Activated CD8-positive, alpha-beta T cell treated with anti-CD3 and anti-CD28 coated beads for 36 hours (primary cell): ENCODE measurements at regions not wholly inside any gene's neighbourhood (a gene's known extent, or its start where the extent isn't known, plus 50 kb on each side); places are given as distances from the start of the nearest gene placed in this dataset.

Experiments used
- ATAC-seq: fragments of 200-7000 bp; cut with Tn5 transposase; one replicate; pipeline ENCODE4 v1.10.0; 2021; ENCODE audit warnings: mild to moderate bottlenecking, moderate library complexity
- CTCF ChIA-PET: fragments of 350-600 bp; sonication (Branson Sonifier 250); formaldehyde crosslinking; loops from one replicate; lab custom pipeline; 2021; ENCODE audit warnings: antibody characterized with exemption; lab: Charles Lee
- POLR2A ChIA-PET: fragments of 350-600 bp; sonication (Branson Sonifier 250); formaldehyde crosslinking; loops from one replicate; lab custom pipeline; 2021; ENCODE audit warnings: antibody characterized with exemption; lab: Charles Lee
- DNase-seq: peaks from one replicate; pipeline ENCODE4 v3.0.0-alpha.2; 2020
- H3K27ac Mint-ChIP-seq: one replicate; pipeline ENCODE4 v1.8.0; 2021; ENCODE audit warnings: mild to moderate bottlenecking, mixed read lengths
- H3K27me3 Mint-ChIP-seq: one replicate; pipeline ENCODE4 v1.8.0; 2021; ENCODE audit warnings: mixed read lengths
- H3K36me3 Mint-ChIP-seq: one replicate; pipeline ENCODE4 v1.8.0; 2021; ENCODE audit warnings: low read depth, mixed read lengths
- H3K4me1 Mint-ChIP-seq: one replicate; pipeline ENCODE4 v1.8.0; 2021; ENCODE audit warnings: low read depth, mixed read lengths
- H3K4me3 Mint-ChIP-seq: one replicate; pipeline ENCODE4 v1.8.0; 2021; ENCODE audit warnings: mild to moderate bottlenecking, moderate library complexity, mixed read lengths
- H3K9me3 Mint-ChIP-seq: one replicate; pipeline ENCODE4 v1.8.0; 2021; ENCODE audit warnings: mixed read lengths
- intact Hi-C: fragments of 100-400 bp; cut with micrococcal nuclease; formaldehyde crosslinking; loops from one replicate; pipeline ENCODE4 v1.10.0; 2022
- TF ChIP-seq, protein P1 (sequence below): fragments of 200-600 bp; IDR thresholded peaks from one replicate; pipeline ENCODE4 v1.8.0; 2022; ENCODE audit warnings: antibody characterized with exemption, mild to moderate bottlenecking

DNA sequence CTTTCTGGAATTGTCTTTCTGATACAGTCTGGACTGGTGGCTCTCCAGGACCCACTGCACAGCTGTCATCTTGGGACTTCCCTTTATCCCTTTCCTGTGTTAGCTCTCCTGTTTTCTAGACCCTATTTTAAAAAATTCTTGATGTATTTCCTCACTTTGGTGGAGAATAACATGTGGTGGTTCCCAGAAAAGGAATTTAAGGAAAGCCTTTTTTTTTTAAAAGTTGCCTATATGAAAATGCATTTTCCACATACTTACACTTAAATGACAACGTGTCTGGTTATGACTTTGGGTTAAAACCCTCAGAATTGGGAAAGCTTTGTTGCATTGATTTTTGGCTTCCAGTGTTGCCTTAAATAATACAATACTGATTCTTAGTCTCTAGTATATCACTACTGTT lies 400.7 kb downstream of the TMEM135 start:
- intact Hi-C loops, result no loop called here
- Mint-ChIP-seq H3K36me3 (no peaks in the 10 kb centered on the region), H3K27me3 (peaks cover 3% of the 10 kb centered on the region), H3K9me3 (no peaks in the 10 kb centered on the region), H3K4me1 (no peaks in the 10 kb centered on the region), H3K27ac (no peak overlapping the region), H3K4me3 (no peak overlapping the region)
- DNase-seq, result no peak
- TF ChIP-seq, protein P1, sequence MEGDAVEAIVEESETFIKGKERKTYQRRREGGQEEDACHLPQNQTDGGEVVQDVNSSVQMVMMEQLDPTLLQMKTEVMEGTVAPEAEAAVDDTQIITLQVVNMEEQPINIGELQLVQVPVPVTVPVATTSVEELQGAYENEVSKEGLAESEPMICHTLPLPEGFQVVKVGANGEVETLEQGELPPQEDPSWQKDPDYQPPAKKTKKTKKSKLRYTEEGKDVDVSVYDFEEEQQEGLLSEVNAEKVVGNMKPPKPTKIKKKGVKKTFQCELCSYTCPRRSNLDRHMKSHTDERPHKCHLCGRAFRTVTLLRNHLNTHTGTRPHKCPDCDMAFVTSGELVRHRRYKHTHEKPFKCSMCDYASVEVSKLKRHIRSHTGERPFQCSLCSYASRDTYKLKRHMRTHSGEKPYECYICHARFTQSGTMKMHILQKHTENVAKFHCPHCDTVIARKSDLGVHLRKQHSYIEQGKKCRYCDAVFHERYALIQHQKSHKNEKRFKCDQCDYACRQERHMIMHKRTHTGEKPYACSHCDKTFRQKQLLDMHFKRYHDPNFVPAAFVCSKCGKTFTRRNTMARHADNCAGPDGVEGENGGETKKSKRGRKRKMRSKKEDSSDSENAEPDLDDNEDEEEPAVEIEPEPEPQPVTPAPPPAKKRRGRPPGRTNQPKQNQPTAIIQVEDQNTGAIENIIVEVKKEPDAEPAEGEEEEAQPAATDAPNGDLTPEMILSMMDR, result no peak
- ATAC-seq, result no peak
- CTCF ChIA-PET, result no interaction called here
- POLR2A ChIA-PET, result interaction anchor here (0.7 kb wide), 1 partner anchor 26 kb away, joined by 3 read pairs; no protein-coding TSS in a partner anchor

DNA sequence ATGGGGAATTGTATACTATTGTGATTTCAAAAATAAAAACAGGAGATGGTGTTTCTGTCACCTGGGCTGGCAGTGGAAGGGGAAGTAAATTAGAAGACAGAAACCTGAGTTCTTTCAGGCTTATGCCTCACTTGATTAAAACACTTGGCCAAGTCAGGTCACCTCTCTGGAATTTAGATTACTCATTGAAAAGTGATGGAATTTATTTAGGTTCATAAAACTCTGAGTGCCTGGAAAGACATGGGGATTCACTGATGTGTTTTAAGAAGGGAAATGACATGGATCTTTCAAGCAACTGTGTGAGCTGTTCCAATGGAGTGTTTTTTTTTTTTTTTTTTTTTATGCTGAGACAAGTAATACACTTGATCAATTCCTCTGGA lies 400.1 kb downstream of the TMEM135 start:
- TF ChIP-seq, protein P1, result no peak

DNA sequence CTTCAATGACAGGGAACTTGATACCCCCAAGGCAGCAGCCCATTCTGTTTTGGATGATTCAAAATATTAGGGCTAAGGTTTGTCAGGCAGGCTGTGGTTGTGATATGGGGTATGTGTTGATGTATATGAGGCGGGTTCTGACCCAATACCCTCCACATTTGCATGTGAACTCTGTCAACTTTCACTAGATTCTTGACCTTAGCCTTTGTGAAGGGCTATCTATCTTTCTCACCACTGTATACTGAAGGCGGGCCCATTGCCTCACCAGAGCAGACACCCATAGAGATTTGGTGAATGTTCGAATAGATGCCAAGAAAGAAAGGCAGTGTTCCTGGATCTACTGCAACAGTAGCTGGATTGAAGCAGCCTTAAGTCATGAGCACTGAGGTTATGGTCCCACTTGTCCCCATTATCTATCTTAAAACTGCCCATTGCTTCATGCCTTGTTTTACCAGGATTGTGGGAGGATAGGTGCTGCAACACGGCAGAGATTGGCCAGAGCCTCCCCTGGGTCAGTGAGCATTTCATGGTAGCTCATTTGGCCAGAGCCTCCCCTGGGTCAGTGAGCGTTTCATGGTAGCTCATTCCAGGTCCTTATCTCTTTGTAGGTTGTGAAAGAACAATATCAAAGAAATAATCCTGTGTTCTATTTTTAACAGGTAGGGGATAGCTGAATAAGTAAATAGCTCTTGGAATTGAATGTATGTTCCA lies 399.6 kb downstream of the TMEM135 start:
- TF ChIP-seq, protein P1, result no peak

More for the DNA sequence above, 400.1 kb downstream of the TMEM135 start:
- Mint-ChIP-seq H3K27ac (no peak overlapping the region), H3K27me3 (peaks cover 2% of the 10 kb centered on the region), H3K4me3 (no peak overlapping the region), H3K36me3 (no peaks in the 10 kb centered on the region), H3K9me3 (no peaks in the 10 kb centered on the region), H3K4me1 (no peaks in the 10 kb centered on the region)
- no peak for DNase-seq
- intact Hi-C loops, result no loop called here
- ChIA-PET POLR2A (interaction anchor here (0.7 kb wide), 1 partner anchor 26 kb away, joined by 3 read pairs; no protein-coding TSS in a partner anchor), CTCF (interaction anchor here (0.8 kb wide), 1 partner anchor 17 kb away, joined by 3 read pairs; no protein-coding TSS in a partner anchor)
- no peak for ATAC-seq

DNA sequence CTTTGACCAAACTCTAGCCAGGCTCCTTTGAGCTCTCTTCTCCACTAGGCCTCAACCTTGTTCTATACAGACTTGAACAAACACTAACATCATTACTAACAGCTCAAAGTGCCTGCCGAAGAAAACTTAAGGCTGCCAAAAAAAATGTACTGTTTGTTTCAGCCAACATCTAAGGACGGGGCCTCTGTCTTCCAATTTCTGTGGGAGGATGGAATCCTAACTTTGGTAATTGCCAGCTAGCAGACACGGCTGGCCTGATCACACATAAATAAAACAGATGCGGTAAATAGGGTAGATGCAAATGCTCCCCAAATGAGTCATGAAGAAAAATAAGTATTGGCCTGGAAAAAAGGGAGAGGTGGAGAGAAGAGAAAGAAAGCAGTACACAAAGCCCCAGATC lies 394.3 kb downstream of the TMEM135 start:
- DNase-seq (no peak), ATAC-seq (no peak)
- TF ChIP-seq, protein P1, result no peak
- H3K9me3 Mint-ChIP-seq, result no peaks in the 10 kb centered on the region
- no peak overlapping the region for H3K27ac Mint-ChIP-seq
- no peak overlapping the region for H3K4me3 Mint-ChIP-seq
- intact Hi-C loops, result no loop called here
- POLR2A ChIA-PET, result interaction anchor here (0.7 kb wide), 1 partner anchor 95 kb away, joined by 3 read pairs; no protein-coding TSS in a partner anchor
- H3K36me3 Mint-ChIP-seq, result no peaks in the 10 kb centered on the region
- CTCF ChIA-PET, result interaction anchor here (3.4 kb wide), 1 partner anchor 11 kb away, joined by 18 read pairs; no protein-coding TSS in a partner anchor
- no peaks in the 10 kb centered on the region for H3K4me1 Mint-ChIP-seq
- no peaks in the 10 kb centered on the region for H3K27me3 Mint-ChIP-seq

More for the DNA sequence above, 399.6 kb downstream of the TMEM135 start:
- ChIA-PET CTCF (interaction anchor here (0.8 kb wide), 1 partner anchor 16 kb away, joined by 3 read pairs; no protein-coding TSS in a partner anchor), POLR2A (no interaction called here)
- Mint-ChIP-seq H3K27me3 (peaks cover 2% of the 10 kb centered on the region), H3K36me3 (no peaks in the 10 kb centered on the region), H3K4me1 (no peaks in the 10 kb centered on the region), H3K4me3 (no peak overlapping the region), H3K9me3 (no peaks in the 10 kb centered on the region), H3K27ac (no peak overlapping the region)
- ATAC-seq (no peak), DNase-seq (no peak)
- intact Hi-C loops, result no loop called here

DNA sequence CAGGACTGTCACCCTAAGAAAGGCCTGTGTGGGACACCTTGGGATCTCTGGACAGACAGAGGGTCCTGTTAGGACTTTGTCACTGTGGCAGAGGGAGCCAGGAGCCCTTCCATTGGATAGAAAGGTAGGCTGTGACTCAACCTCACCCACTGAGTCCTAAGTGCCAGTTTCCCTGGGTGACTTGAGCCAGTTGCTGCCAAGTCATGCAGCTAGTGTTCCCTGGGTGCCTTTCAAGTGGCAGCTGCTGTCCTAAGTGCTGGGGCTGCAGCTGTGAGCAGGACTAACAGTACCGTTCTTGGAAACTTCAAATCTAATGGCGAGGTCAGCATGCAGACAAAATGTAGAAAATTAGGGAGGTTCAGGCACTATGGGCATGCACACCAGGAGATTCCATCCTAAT lies 393.7 kb downstream of the TMEM135 start:
- POLR2A ChIA-PET, result no interaction called here
- Mint-ChIP-seq H3K27ac (no peak overlapping the region), H3K4me3 (no peak overlapping the region), H3K4me1 (no peaks in the 10 kb centered on the region), H3K36me3 (no peaks in the 10 kb centered on the region), H3K27me3 (no peaks in the 10 kb centered on the region), H3K9me3 (no peaks in the 10 kb centered on the region)
- intact Hi-C loops, result no loop called here
- CTCF ChIA-PET, result interaction anchor here (0.9 to 3.4 kb wide), 2 partner anchors 11 to 24 kb away, joined by 3 to 18 read pairs; no protein-coding TSS in a partner anchor
- ATAC-seq (no peak), DNase-seq (no peak)
- TF ChIP-seq, protein P1, result no peak
